Sigmoid colon (tissue), 4 donors: ENCODE measurements at regions not wholly inside any gene's neighbourhood (a gene's known extent, or its start where the extent isn't known, plus 50 kb on each side); places are given as distances from the start of the nearest gene placed in this dataset.

Experiments
- POLR2AphosphoS5 ChIP-seq, 4 donors: sonication (generic); formaldehyde crosslinking; IDR thresholded peaks; one replicate each; pipeline ENCODE4 v1.6.1; 2017; ENCODE audit warnings: antibody characterized with exemption in 4 of 4
- TF ChIP-seq, protein P1 (sequence below), 4 experiments: fragments of 450-650 bp in 3 of 4; fragments of 200-600 bp in 1 of 4; IDR thresholded peaks; one replicate each; pipeline ENCODE4 v1.5.1; 2016 to 2019; ENCODE audit warnings: antibody characterized with exemption in 4 of 4, mild to moderate bottlenecking in 3 of 4, moderate library complexity in 2 of 4

DNA sequence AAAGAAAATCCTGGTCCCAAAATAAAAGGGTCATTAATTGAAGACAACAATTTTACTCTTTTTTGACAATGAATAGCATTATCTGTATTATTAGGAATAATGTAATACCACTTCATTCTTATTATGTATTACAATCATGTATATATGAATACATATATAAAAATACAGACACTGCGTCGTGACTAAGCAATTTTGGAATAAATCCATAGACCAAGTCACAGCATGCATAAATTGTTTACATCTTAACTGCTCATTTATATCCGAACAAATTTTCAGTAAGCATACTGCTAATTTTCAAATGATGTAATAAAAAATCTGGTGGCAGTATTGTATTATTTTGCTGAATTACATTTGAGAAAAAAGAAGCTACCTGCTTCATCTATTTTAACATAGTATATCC, 321.6 kb upstream of the PITX2 start:
- TF ChIP-seq, protein P1, sequence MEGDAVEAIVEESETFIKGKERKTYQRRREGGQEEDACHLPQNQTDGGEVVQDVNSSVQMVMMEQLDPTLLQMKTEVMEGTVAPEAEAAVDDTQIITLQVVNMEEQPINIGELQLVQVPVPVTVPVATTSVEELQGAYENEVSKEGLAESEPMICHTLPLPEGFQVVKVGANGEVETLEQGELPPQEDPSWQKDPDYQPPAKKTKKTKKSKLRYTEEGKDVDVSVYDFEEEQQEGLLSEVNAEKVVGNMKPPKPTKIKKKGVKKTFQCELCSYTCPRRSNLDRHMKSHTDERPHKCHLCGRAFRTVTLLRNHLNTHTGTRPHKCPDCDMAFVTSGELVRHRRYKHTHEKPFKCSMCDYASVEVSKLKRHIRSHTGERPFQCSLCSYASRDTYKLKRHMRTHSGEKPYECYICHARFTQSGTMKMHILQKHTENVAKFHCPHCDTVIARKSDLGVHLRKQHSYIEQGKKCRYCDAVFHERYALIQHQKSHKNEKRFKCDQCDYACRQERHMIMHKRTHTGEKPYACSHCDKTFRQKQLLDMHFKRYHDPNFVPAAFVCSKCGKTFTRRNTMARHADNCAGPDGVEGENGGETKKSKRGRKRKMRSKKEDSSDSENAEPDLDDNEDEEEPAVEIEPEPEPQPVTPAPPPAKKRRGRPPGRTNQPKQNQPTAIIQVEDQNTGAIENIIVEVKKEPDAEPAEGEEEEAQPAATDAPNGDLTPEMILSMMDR (IDR thresholded peaks at IDR 0.05) = no peak
- TF ChIP-seq POLR2AphosphoS5 (IDR thresholded peaks at IDR 0.05) = no peak
